G401 (cell line): ENCODE measurements at regions not wholly inside any gene's neighbourhood (a gene's known extent, or its start where the extent isn't known, plus 50 kb on each side); places are given as distances from the start of the nearest gene placed in this dataset.
"Not testable (repeated sequence)": the region's sequence is repeated elsewhere in the genome, so short reads cannot be mapped to it uniquely, and the experiment has no call there.

Source experiments
- DNase-seq: peaks from one replicate; pipeline ENCODE4 v3.0.0-alpha.2; 2015; ENCODE audit warnings: low spot score
- in situ Hi-C: cut with HindIII; loops from 2 replicates; pipeline ENCODE4 v1.10.0; 2016; ENCODE audit warnings: low sequenced_read_pairs, mixed read lengths

GRCh38 chr3:34856081-34856947 lies 783.0 kb upstream of the ARPP21 start:
- in situ Hi-C loops = no loop called here
- peak; percentile 38 for DNase-seq

GRCh38 chr3:34858067-34858660 lies 781.2 kb upstream of the ARPP21 start:
- in situ Hi-C loops = no loop called here
- DNase-seq = no peak

GRCh38 chr3:34859746-34860145 lies 779.6 kb upstream of the ARPP21 start:
- in situ Hi-C loops = no loop called here
- DNase-seq = no peak

- no peak for DNase-seq
- in situ Hi-C loops = no loop called here
These were observed 776.9 kb upstream of the ARPP21 start for GRCh38 chr3:34862456-34862855.

- in situ Hi-C loops = no loop called here
- no peak for DNase-seq
These were observed 775.8 kb upstream of the ARPP21 start for GRCh38 chr3:34863485-34863884.

- no peak for DNase-seq
- in situ Hi-C loops = no loop called here
These were observed 775.3 kb upstream of the ARPP21 start for GRCh38 chr3:34864011-34864410.

- in situ Hi-C loops = no loop called here
- DNase-seq = no peak
These were observed 774.0 kb upstream of the ARPP21 start for GRCh38 chr3:34865346-34865745.

- in situ Hi-C loops = no loop called here
These were observed 770.4 kb upstream of the ARPP21 start for GRCh38 chr3:34868935-34869334.

GRCh38 chr3:34869696-34870095 lies 769.6 kb upstream of the ARPP21 start:
- in situ Hi-C loops = no loop called here
- peak; percentile 97 for DNase-seq

More at GRCh38 chr3:34868935-34869334, 770.4 kb upstream of the ARPP21 start:
- no peak for DNase-seq

- in situ Hi-C loops = no loop called here
- DNase-seq = no peak
These were observed 766.9 kb upstream of the ARPP21 start for GRCh38 chr3:34872406-34872805.

- in situ Hi-C loops = no loop called here
- no peak for DNase-seq
These were observed 762.3 kb upstream of the ARPP21 start for GRCh38 chr3:34876997-34877396.

- in situ Hi-C loops = no loop called here
- no peak for DNase-seq
These were observed 760.8 kb upstream of the ARPP21 start for GRCh38 chr3:34878488-34878887.

- in situ Hi-C loops = no loop called here
- DNase-seq = peak; percentile 30
These were observed 758.3 kb upstream of the ARPP21 start for GRCh38 chr3:34881026-34881425.

GRCh38 chr3:34882764-34883163 lies 756.6 kb upstream of the ARPP21 start:
- in situ Hi-C loops = no loop called here
- DNase-seq = peak; percentile 94

- no peak for DNase-seq
- in situ Hi-C loops = no loop called here
These were observed 755.3 kb upstream of the ARPP21 start for GRCh38 chr3:34884007-34884406.

GRCh38 chr3:34886443-34886842 lies 752.9 kb upstream of the ARPP21 start:
- in situ Hi-C loops = no loop called here
- no peak for DNase-seq

GRCh38 chr3:34889641-34890040 lies 749.7 kb upstream of the ARPP21 start:
- in situ Hi-C loops = no loop called here
- DNase-seq = no peak

GRCh38 chr3:34890247-34890646 lies 749.1 kb upstream of the ARPP21 start:
- in situ Hi-C loops = no loop called here
- no peak for DNase-seq

GRCh38 chr3:34891941-34892340 lies 747.4 kb upstream of the ARPP21 start:
- in situ Hi-C loops = no loop called here
- DNase-seq = no peak

- DNase-seq = peak; percentile 88
- in situ Hi-C loops = no loop called here
These were observed 743.5 kb upstream of the ARPP21 start for GRCh38 chr3:34895841-34896240.

- DNase-seq, in situ Hi-C loops: not testable (repeated sequence)
These were observed 729.6 kb upstream of the ARPP21 start for GRCh38 chr3:34909679-34910078.
